ENCODE measurements at regions not wholly inside any gene's neighbourhood (a gene's known extent, or its start where the extent isn't known, plus 50 kb on each side); places are given as distances from the start of the nearest gene placed in this dataset.

DNA sequence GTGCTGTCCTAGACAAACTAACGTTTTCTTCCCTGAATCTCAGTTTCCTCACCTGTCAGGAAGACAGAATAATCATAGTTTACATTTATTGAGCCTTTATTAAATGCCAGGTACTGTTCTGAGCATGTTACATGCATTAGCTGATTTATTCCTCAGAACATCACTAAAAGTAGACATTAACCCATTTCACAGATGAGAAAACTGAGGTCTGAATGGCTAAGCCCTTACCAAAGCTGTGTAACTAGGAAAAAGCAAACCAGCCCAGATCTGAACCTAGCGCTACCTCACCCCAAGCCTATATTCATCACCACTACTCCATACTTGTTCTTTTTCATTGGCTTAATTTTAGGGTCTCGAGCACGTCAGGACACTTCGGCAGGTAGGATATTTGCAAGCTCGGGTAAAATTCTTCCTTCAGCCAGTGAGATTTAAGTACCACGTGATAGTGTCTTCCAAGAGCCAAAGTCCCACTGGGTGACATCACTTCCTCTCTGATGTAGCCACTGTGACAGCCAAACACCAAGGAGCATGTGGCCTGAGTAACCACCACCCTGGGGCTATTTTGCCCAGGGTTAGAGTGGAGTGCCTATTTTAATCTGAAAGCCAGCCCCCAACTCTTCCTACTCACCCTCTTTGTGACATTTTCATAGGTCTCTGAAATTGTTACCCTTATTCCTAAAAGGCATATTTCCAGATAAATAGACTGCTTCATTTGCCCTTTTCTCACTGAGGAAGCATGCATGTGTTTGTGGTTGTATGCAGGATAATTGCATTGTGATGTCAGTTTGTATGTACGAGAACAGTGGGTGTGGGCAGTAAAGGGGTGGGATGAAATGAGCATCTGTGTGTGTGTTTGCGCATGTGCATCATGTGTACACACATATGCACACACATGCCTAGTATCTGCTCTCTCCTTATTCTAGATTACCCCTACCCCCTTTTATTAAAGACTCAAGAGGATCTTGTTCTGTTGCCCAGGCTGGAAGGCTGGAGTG, 62.2 kb upstream of the WSCD2 start:
- TF ChIP-seq, protein P1, sequence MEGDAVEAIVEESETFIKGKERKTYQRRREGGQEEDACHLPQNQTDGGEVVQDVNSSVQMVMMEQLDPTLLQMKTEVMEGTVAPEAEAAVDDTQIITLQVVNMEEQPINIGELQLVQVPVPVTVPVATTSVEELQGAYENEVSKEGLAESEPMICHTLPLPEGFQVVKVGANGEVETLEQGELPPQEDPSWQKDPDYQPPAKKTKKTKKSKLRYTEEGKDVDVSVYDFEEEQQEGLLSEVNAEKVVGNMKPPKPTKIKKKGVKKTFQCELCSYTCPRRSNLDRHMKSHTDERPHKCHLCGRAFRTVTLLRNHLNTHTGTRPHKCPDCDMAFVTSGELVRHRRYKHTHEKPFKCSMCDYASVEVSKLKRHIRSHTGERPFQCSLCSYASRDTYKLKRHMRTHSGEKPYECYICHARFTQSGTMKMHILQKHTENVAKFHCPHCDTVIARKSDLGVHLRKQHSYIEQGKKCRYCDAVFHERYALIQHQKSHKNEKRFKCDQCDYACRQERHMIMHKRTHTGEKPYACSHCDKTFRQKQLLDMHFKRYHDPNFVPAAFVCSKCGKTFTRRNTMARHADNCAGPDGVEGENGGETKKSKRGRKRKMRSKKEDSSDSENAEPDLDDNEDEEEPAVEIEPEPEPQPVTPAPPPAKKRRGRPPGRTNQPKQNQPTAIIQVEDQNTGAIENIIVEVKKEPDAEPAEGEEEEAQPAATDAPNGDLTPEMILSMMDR (IDR thresholded peaks at IDR 0.05; ENCODE audit: low read depth, low read length, poor library complexity, severe bottlenecking) = no peak
- TF ChIP-seq EZH2phosphoT487 (IDR thresholded peaks at IDR 0.05; ENCODE audit: borderline replicate concordance, low read length) = no peak

All from DOHH2 (cell line).